H54 (cell line): ENCODE measurements at regions not wholly inside any gene's neighbourhood (a gene's known extent, or its start where the extent isn't known, plus 50 kb on each side); places are given as distances from the start of the nearest gene placed in this dataset.
"Not testable (repeated sequence)": the region's sequence is repeated elsewhere in the genome, so short reads cannot be mapped to it uniquely, and the experiment has no call there.

Source experiments
- DNase-seq: peaks from one replicate; pipeline ENCODE4 v3.0.0; 2011; ENCODE audit warnings: low spot score, mixed read lengths; ENCODE audit not compliant: insufficient read length
- FAIRE-seq: peaks from 3 replicates; lab custom pipeline; 2011; peaks lifted over from hg19 to GRCh38; lab: Jason Lieb, UNC
- POLR2A ChIP-seq: IDR thresholded peaks from 2 replicates; pipeline ENCODE4 v1.6.1; 2011; ENCODE audit warnings: low read depth, mild to moderate bottlenecking, low read length

- DNase-seq (no peak), FAIRE-seq (no peak)
- no peak for TF ChIP-seq POLR2A
These were observed 309.5 kb downstream of the CTH start for GRCh38 chr1:70720521-70720920.

DNA sequence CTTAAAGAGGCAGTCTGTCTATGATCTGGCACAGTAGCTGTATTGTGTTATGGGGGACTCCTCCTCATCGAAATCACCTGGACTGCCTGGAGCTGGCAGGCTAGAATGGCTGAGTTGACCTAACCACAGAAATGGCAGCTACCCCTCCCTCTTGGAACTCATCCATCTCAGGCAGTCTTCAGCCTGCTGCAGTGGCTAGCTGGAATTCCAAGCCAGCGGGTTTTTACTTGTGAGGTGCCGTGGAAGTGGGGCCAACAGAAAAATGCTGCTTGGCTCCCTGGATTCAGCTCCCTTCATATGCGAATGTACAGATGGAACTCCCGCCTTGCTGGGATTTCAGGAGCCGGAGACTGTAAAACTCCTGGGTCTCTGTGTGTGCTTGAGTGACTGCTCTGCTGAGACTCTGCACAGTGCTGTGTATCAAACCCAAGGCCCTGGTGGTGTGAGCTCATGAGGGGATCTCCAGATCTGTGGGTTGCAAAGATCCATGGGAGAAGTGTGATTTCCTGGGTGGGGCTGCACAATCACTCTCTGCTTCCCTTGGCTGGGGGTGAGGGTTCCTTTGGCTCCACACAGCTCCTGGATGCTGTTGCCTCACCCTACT is 316.9 kb downstream of the CTH start:
- FAIRE-seq (no peak), DNase-seq (no peak)
- no peak for TF ChIP-seq POLR2A

DNA sequence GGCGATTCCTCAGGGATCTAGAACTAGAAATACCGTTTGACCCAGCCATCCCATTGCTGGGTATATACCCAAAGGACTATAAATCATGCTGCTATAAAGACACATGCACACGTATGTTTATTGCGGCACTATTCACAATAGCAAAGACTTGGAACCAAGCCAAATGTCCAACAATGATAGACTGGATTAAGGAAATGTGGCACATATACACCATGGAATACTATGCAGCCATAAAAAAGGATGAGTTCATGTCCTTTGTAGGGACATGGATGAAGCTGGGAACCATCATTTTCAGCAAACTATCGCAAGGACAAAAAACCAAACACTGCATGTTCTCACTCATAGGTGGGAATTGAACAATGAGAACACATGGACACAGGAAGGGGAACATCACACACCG is 311.1 kb downstream of the PTGER3 start:
- not testable (repeated sequence) for DNase-seq, FAIRE-seq

DNA sequence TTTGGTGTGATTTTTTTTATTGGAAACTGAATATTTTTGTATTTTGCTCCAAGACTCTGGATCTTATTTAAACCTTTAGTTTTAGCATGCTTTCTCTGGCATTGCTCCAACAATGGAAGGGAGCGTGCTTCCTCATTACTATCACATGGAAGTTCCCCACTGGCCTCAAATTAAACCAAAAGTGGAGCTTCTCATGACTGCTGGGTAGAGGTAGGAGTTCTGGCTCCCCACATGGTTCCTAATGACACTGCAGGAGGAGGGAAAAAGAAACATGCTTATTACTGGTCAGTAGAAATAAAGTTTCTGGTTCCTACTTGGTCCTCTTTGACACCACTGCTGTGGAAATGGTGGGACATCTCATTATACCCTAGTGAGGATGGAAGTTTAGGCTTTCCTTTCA is 310.5 kb downstream of the PTGER3 start:
- FAIRE-seq = no peak
- DNase-seq = no peak
- TF ChIP-seq POLR2A = no peak

DNA sequence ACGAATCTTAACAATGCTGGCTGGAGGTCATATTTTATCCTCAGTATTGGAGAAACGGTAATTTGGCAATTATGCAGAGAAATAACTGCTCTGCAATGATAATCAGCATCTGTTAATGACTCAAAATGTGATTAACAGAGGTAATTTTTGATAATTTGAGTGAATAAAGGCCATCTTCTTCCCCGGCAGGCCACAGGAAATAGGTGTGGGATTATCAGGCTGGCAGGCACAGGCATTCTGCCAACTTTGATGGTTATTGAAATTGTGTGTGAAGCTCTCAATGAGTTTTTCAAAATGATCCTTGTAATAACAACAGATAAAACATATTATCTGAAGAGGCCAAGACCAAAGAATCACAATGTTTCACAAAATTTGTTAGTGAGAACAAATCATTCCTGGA is 309.0 kb downstream of the PTGER3 start:
- DNase-seq (no peak), FAIRE-seq (no peak)
- TF ChIP-seq POLR2A = no peak

GRCh38 chr1:70745199-70745598 is 302.4 kb downstream of the PTGER3 start:
- FAIRE-seq = no peak
- no peak for DNase-seq
- TF ChIP-seq POLR2A = no peak

DNA sequence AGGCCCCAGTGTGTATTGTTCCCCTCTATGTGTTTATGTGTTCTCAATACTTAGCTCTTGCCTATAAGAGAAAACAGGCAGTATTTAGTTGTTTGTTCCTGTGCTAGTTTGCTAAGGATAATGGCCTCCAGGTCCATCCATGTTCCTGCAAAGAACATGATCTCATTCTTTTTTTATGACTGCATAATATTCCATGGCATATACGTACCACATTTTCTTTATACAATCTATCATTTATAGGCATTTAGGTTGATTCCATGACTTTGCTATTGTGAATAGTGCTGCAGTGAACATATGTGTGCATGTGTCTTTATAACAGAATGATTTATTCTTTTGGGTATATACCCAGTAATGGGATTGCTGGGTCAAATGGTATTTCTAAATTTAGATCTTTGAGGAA is 301.6 kb downstream of the PTGER3 start:
- FAIRE-seq, DNase-seq: not testable (repeated sequence)

- DNase-seq, FAIRE-seq: not testable (repeated sequence)
These were observed 300.5 kb downstream of the PTGER3 start for GRCh38 chr1:70747123-70747522.

- FAIRE-seq, DNase-seq: not testable (repeated sequence)
These were observed 295.8 kb downstream of the PTGER3 start for GRCh38 chr1:70751676-70752287.

- no peak for DNase-seq
- TF ChIP-seq POLR2A = no peak
- no peak for FAIRE-seq
These were observed 292.9 kb downstream of the PTGER3 start for GRCh38 chr1:70754701-70755100.

GRCh38 chr1:70760154-70760553 is 287.5 kb downstream of the PTGER3 start:
- no peak for DNase-seq
- FAIRE-seq = no peak
- no peak for TF ChIP-seq POLR2A

DNA sequence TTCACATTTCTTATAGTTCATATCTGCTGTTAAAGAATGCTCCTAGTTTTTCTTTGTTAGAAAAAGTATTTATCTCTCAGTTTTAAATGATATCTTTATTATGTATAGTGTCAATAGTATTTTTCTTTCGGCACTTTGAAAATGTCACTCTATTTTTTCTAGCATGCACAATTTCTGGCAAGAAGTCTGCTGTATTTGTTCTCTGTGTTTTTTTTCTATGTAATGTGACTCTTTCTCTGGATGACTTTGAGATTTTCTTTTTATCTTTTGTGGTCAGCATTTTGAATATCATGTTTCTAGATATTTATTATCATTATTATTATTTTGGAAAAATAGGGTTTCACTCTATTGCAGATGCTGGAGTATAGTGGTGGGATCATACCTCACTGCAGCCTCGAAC is 285.2 kb downstream of the PTGER3 start:
- DNase-seq (no peak), FAIRE-seq (no peak)
- TF ChIP-seq POLR2A = no peak

DNA sequence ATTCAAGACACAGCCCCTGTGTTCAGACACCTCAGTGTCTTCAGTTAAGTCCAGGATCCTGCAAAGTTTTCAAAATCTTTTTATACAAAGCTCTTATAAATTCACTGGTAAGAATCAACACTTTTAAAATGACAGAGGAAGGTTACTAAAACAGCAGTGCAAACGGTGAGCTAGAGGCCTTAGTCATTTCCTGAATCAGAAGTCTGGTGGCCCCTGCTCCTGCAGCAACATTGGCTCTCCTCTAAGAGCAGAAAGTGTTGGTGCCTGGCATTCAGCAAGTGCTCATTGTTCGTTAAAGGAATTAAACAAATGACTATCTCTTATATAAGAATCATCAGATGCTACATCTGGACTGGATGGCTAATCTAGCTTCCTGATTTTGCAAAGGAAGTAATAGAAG is 282.9 kb downstream of the PTGER3 start:
- DNase-seq (no peak), FAIRE-seq (peak; percentile 60)
- TF ChIP-seq POLR2A = no peak

- no peak for DNase-seq
- FAIRE-seq = no peak
- no peak for TF ChIP-seq POLR2A
These were observed 280.2 kb downstream of the PTGER3 start for GRCh38 chr1:70767377-70767776.

- TF ChIP-seq POLR2A = no peak
- no peak for DNase-seq
- FAIRE-seq = no peak
These were observed 279.4 kb downstream of the PTGER3 start for GRCh38 chr1:70768216-70768615.
